ENCODE measurements at regions not wholly inside any gene's neighbourhood (a gene's known extent, or its start where the extent isn't known, plus 50 kb on each side); places are given as distances from the start of the nearest gene placed in this dataset.

DNA sequence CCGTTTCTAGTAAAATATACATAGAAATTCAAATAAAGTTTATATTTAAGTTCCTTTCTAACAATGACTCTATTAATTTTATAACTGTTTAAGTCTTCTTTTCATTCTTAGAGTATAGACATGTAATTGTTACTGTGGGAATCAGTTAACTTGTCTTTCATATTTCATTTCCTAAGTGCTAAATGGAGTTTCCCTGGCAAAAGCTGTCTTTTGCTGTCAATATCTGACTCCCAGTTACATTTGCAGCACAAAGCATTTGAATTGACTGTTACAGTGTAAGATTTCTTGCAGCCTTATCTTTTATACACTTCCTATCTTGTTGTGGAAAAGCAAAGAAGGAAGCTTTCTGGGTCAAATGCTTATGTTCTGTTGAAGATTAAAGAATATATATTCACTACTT lies 1026.3 kb downstream of the CDH9 start:
- H3K4me3 ChIP-seq (ENCODE audit: control insufficient read depth, low read depth, low read length), result no peak overlapping the region
- TF ChIP-seq, protein P1, sequence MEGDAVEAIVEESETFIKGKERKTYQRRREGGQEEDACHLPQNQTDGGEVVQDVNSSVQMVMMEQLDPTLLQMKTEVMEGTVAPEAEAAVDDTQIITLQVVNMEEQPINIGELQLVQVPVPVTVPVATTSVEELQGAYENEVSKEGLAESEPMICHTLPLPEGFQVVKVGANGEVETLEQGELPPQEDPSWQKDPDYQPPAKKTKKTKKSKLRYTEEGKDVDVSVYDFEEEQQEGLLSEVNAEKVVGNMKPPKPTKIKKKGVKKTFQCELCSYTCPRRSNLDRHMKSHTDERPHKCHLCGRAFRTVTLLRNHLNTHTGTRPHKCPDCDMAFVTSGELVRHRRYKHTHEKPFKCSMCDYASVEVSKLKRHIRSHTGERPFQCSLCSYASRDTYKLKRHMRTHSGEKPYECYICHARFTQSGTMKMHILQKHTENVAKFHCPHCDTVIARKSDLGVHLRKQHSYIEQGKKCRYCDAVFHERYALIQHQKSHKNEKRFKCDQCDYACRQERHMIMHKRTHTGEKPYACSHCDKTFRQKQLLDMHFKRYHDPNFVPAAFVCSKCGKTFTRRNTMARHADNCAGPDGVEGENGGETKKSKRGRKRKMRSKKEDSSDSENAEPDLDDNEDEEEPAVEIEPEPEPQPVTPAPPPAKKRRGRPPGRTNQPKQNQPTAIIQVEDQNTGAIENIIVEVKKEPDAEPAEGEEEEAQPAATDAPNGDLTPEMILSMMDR (conservative IDR thresholded peaks at IDR 0.05; ENCODE audit: control insufficient read depth, insufficient read depth, low read depth, low read length), result no peak
- no peak for DNase-seq (ENCODE audit: low read depth)

DNA sequence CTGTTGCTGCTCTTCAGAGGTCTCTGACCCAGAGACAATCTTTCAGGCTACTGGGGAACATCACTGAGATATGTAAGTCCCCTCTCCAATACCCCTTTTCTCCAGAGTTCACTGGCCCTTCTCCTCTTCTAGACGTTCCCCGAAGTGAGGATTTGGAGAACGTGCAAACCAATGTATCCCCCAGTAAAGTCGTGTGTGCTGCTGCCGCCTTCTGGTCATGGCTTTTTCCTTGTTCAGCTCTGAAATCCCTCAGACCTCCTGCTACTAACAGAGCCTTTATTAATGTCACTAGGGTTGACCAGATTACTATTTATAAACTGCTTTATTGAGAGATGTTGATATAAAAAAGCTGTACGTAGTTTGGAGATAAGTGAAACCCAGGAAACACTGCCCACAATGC lies 1028.6 kb downstream of the CDH9 start:
- no peak overlapping the region for H3K4me3 ChIP-seq (ENCODE audit: control insufficient read depth, low read depth, low read length)
- DNase-seq (ENCODE audit: low read depth), result no peak
- TF ChIP-seq, protein P1 (conservative IDR thresholded peaks at IDR 0.05; ENCODE audit: control insufficient read depth, insufficient read depth, low read depth, low read length), result no peak

DNA sequence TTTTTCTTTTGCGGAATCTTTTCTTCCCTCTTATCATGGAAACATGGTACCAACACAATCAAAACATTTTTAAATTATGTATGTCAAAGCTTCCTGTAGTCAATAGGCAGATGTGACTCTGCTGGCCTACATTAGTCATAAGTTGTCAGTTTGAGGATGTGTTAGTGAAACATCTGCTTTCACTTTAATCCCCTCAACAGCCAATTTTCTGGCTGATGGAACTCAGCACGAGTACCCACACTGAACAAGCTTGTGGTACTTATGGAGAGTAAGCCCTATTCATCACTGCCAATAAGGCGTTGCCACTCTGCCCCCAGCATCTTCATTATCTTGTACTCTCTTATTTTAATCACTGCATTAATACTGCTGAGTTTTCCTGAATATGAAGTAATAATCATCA lies 1034.4 kb downstream of the CDH9 start:
- TF ChIP-seq, protein P1 (conservative IDR thresholded peaks at IDR 0.05; ENCODE audit: control insufficient read depth, insufficient read depth, low read depth, low read length), result no peak
- no peak overlapping the region for H3K4me3 ChIP-seq (ENCODE audit: control insufficient read depth, low read depth, low read length)
- DNase-seq (ENCODE audit: low read depth), result peak; percentile 1

DNA sequence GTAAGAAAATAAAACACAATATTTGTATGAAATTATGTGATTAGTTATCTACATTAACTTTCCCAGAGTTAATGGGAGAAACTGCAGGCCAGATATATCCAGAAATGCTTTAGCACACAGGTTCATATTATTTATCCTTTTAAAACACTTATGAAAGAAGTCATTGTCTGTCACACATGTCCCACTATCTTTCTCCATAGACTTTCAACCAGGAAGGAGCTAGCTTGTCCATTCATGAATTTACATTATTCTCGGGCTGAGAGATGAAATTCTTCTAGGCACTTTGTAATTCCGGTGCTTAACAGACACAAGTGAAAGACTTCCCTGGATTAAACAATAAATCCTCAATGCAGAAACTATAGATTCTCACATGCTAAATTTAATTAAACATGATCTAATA lies 1043.2 kb downstream of the CDH9 start:
- TF ChIP-seq, protein P1 (conservative IDR thresholded peaks at IDR 0.05; ENCODE audit: control insufficient read depth, insufficient read depth, low read depth, low read length), result no peak
- no peak overlapping the region for H3K4me3 ChIP-seq (ENCODE audit: control insufficient read depth, low read depth, low read length)
- DNase-seq (ENCODE audit: low read depth), result no peak

DNA sequence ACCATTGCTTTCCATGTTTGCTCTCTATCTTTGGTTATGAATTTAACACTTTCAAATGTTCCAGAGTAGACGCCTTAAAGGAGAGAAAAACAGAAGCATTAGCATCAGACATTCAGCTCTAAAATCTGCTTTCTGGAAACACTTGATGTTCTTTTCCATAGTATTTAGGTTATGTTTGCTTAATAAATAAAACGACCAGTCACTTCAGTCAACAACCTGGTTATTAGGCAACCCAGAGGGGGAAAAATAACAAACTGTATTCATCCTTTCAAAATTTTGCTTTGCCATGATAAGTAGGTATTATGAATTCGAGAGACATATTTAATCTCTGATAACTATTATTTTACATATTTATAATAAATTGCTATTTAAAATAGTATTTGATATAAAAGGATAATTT lies 1044.7 kb downstream of the CDH9 start:
- TF ChIP-seq, protein P1 (conservative IDR thresholded peaks at IDR 0.05; ENCODE audit: control insufficient read depth, insufficient read depth, low read depth, low read length), result no peak
- no peak for DNase-seq (ENCODE audit: low read depth)
- no peak overlapping the region for H3K4me3 ChIP-seq (ENCODE audit: control insufficient read depth, low read depth, low read length)

DNA sequence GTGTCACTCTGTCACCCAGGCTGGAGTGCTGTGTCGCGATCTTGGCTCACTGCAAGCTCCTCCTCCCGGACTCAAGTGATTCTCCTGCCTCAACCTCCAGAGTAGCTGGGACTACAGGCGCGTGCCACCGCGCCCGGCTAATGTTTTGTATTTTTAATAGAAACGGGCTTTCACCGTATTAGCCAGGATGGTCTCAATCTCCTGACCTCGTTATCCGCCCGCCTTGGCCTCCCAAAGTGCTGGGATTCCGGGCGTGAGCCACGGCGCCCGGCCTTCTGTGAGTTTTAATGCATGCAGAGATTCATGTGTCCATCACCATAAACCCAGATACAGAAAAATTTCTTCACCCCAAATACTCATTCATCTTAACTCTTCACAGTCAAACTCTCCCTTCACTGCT lies 1046.7 kb downstream of the CDH9 start:
- H3K4me3 ChIP-seq (ENCODE audit: control insufficient read depth, low read depth, low read length), result no peak overlapping the region
- DNase-seq (ENCODE audit: low read depth), result no peak
- TF ChIP-seq, protein P1 (conservative IDR thresholded peaks at IDR 0.05; ENCODE audit: control insufficient read depth, insufficient read depth, low read depth, low read length), result no peak

DNA sequence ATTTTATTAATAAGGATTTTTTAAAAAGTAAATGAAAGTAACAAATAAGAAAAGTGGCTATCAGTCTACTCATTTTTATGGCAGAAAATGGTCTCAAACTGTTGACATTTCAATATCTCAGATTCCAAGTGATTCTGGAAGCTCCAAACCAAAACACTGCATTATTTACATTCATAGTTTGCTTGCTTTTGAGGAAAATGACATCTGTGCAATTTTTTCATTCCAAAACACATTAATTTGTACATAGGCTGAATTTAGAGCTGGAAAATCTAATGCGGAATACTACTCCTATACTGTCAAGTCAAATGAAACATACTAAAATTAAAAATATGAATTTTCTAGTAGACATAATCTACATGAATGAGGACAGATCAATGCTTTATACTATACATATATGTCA lies 1047.6 kb downstream of the CDH9 start:
- no peak overlapping the region for H3K4me3 ChIP-seq (ENCODE audit: control insufficient read depth, low read depth, low read length)
- TF ChIP-seq, protein P1 (conservative IDR thresholded peaks at IDR 0.05; ENCODE audit: control insufficient read depth, insufficient read depth, low read depth, low read length), result no peak
- no peak for DNase-seq (ENCODE audit: low read depth)

Measured in fibroblast of mammary gland (primary cell).